ENCODE measurements at regions not wholly inside any gene's neighbourhood (a gene's known extent, or its start where the extent isn't known, plus 50 kb on each side); places are given as distances from the start of the nearest gene placed in this dataset.

- no peak for TF ChIP-seq SUZ12 (IDR thresholded peaks at IDR 0.05)
- TF ChIP-seq TARDBP (IDR thresholded peaks at IDR 0.05), result no peak
- no peak for TF ChIP-seq PKNOX1 (IDR thresholded peaks at IDR 0.05)
- TF ChIP-seq FOXA1 (IDR thresholded peaks at IDR 0.05), result no peak
- no peak for TF ChIP-seq SP1 (IDR thresholded peaks at IDR 0.05)
- no peak for TF ChIP-seq FOXM1 (IDR thresholded peaks at IDR 0.05; ENCODE audit: borderline replicate concordance)
- no peak for TF ChIP-seq FOXK2 (IDR thresholded peaks at IDR 0.05)
- TF ChIP-seq LEF1 (IDR thresholded peaks at IDR 0.05; ENCODE audit: borderline replicate concordance), result no peak
- TF ChIP-seq HDGF (IDR thresholded peaks at IDR 0.05; ENCODE audit: borderline replicate concordance), result no peak
- TF ChIP-seq ELF4 (IDR thresholded peaks at IDR 0.05), result no peak
- TF ChIP-seq L3MBTL2 (conservative IDR thresholded peaks at IDR 0.05), result no peak
- no peak for TF ChIP-seq NFRKB (IDR thresholded peaks at IDR 0.05)
- no peak for DNase-seq (ENCODE audit: extremely low spot score)
- ChIA-PET POLR2A (interaction anchor here (1.4 kb wide), 1 partner anchor 117 kb away, joined by 4 read pairs; no protein-coding TSS in a partner anchor), CTCF (no interaction called here)
Measured at GRCh38 chr5:88557131-88557530, 288.5 kb upstream of the TMEM161B start.

GRCh38 chr5:88556406-88556805 lies 287.8 kb upstream of the TMEM161B start:
- CTCF ChIA-PET, result no interaction called here
- DNase-seq (ENCODE audit: extremely low spot score), result peak; percentile 15
- POLR2A ChIA-PET, result no interaction called here
- TF ChIP-seq BHLHE40 (IDR thresholded peaks at IDR 0.05; ENCODE audit: borderline replicate concordance), result no peak
- no peak for TF ChIP-seq FOXK2 (IDR thresholded peaks at IDR 0.05)
- TF ChIP-seq TARDBP (IDR thresholded peaks at IDR 0.05), result no peak
- TF ChIP-seq LEF1 (IDR thresholded peaks at IDR 0.05; ENCODE audit: borderline replicate concordance), result no peak
- TF ChIP-seq ZNF384 (IDR thresholded peaks at IDR 0.05), result no peak
- TF ChIP-seq HDGF (IDR thresholded peaks at IDR 0.05; ENCODE audit: borderline replicate concordance), result no peak
- no peak for TF ChIP-seq ELF4 (IDR thresholded peaks at IDR 0.05)
- no peak for TF ChIP-seq PKNOX1 (IDR thresholded peaks at IDR 0.05)
- TF ChIP-seq SUZ12 (IDR thresholded peaks at IDR 0.05), result no peak
- no peak for TF ChIP-seq FOXA1 (IDR thresholded peaks at IDR 0.05)
- no peak for TF ChIP-seq SP1 (IDR thresholded peaks at IDR 0.05)
- TF ChIP-seq FOXM1 (IDR thresholded peaks at IDR 0.05; ENCODE audit: borderline replicate concordance), result no peak

DNA sequence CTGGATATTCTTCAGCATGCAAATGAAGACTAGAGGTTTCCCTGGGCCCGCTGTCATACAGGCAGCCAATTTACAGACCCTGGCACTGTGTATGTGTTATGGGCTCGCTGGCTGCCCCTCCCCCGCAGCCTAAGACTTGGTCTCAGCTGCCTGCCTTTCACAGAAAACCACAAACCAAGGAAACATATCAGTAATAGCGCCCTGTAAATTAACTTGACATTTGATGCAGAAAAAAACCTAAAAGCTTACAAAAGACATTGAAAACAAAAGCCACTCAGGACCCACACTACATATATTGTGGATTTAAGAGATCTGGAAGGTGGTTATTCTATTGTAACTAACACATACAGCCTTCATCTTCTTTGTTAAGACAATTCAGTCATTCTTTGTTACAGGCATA lies 287.0 kb upstream of the TMEM161B start:
- peak; percentile 46 for DNase-seq (ENCODE audit: extremely low spot score)
- ChIA-PET CTCF (no interaction called here), POLR2A (no interaction called here)
- TF ChIP-seq BHLHE40 (IDR thresholded peaks at IDR 0.05; ENCODE audit: borderline replicate concordance) (no peak), HDGF (IDR thresholded peaks at IDR 0.05; ENCODE audit: borderline replicate concordance) (no peak), SP1 (IDR thresholded peaks at IDR 0.05) (no peak), CTBP1 (IDR thresholded peaks at IDR 0.05; ENCODE audit: borderline replicate concordance) (no peak), LEF1 (IDR thresholded peaks at IDR 0.05; ENCODE audit: borderline replicate concordance) (no peak), ELF4 (IDR thresholded peaks at IDR 0.05) (no peak), ARNT (IDR thresholded peaks at IDR 0.05) (no peak), FOXA1 (IDR thresholded peaks at IDR 0.05) (no peak), NFRKB (IDR thresholded peaks at IDR 0.05) (no peak), TARDBP (IDR thresholded peaks at IDR 0.05) (no peak), L3MBTL2 (conservative IDR thresholded peaks at IDR 0.05) (no peak), FOXK2 (IDR thresholded peaks at IDR 0.05) (no peak)

GRCh38 chr5:88553986-88554385 lies 285.3 kb upstream of the TMEM161B start:
- POLR2A ChIA-PET, result no interaction called here
- TF ChIP-seq BHLHE40 (IDR thresholded peaks at IDR 0.05; ENCODE audit: borderline replicate concordance) (no peak), PKNOX1 (IDR thresholded peaks at IDR 0.05) (no peak), SUZ12 (IDR thresholded peaks at IDR 0.05) (no peak)
- CTCF ChIA-PET, result no interaction called here
- no peak for DNase-seq (ENCODE audit: extremely low spot score)

DNA sequence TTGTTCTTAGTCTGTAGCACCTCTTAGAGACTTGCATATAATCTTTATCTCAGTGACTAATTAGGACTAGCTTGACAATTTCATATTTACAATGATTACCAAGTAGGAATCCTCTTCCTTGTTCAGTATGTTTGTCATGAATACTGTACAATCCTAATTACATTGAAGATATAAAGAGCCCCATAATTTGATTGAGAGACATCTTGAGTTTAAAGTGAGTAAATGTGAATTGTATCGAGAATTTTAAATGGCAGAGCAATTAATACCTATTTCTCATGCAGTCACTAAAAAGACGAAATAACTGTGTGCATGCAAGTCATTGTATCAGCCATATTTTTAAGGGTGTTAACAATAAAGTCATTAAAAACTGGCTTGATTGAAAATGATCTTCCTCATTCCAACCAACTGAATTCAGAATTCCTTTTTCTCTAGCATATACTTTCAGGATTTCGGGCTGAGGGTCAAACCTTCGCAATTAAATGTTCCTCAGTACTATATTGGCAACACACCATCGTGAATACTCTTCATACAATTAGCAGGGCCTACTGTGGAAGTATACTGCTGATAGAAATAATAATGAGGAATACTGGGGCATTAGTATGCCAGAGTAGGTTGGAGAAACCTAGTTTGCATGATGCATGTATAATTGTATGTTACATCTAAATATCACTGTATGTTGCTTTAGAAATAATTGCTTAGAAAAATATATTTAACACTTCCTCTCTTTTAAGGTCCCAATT lies 284.7 kb upstream of the TMEM161B start:
- CTCF ChIA-PET, result no interaction called here

DNA sequence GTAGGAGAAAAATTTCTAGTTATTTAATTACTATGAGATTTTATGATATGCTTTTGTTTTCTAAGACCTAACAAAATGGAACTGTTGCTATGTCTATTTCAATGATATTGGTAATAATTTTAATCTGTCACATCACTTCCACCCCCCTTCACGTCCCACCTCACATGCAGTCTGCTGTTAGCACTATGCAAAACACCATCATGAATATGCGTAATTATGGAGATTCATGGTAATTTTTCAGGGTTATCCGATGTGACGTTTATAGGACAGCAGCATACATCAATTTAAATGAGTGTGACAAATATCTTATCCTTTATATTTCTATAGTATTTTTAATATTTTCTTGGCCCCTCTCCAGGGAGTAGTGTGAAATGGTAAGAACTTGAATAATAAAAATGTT lies 283.8 kb upstream of the TMEM161B start:
- POLR2A ChIA-PET, result no interaction called here
- CTCF ChIA-PET, result no interaction called here
- no peak for DNase-seq (ENCODE audit: extremely low spot score)
- TF ChIP-seq CTBP1 (IDR thresholded peaks at IDR 0.05; ENCODE audit: borderline replicate concordance), result no peak
- no peak for TF ChIP-seq FOXA1 (IDR thresholded peaks at IDR 0.05)
- TF ChIP-seq BHLHE40 (IDR thresholded peaks at IDR 0.05; ENCODE audit: borderline replicate concordance), result no peak

More for the DNA sequence above, 284.7 kb upstream of the TMEM161B start:
- DNase-seq (ENCODE audit: extremely low spot score), result no peak
- POLR2A ChIA-PET, result no interaction called here
- TF ChIP-seq TARDBP (IDR thresholded peaks at IDR 0.05) (no peak), HDGF (IDR thresholded peaks at IDR 0.05; ENCODE audit: borderline replicate concordance) (no peak), LEF1 (IDR thresholded peaks at IDR 0.05; ENCODE audit: borderline replicate concordance) (no peak), CTBP1 (IDR thresholded peaks at IDR 0.05; ENCODE audit: borderline replicate concordance) (no peak), FOXA1 (IDR thresholded peaks at IDR 0.05) (no peak), FOXM1 (IDR thresholded peaks at IDR 0.05; ENCODE audit: borderline replicate concordance) (no peak), SUZ12 (IDR thresholded peaks at IDR 0.05) (no peak), BHLHE40 (IDR thresholded peaks at IDR 0.05; ENCODE audit: borderline replicate concordance) (no peak)

Data from HEK293T (cell line).